Stimulated activated CD4-positive, alpha-beta T cell treated with anti-CD3 and anti-CD28 coated beads, Interleukin-4, amount 100 ng/mL, for 1 hour (primary cell): ENCODE measurements at regions not wholly inside any gene's neighbourhood (a gene's known extent, or its start where the extent isn't known, plus 50 kb on each side); places are given as distances from the start of the nearest gene placed in this dataset.

Experiments used
- DNase-seq: peaks from one replicate; pipeline ENCODE4 v3.0.0-alpha.2; 2020

GRCh38 chr5:141745390-141745789 is 63.4 kb upstream of the ARAP3 start:
- DNase-seq: no peak

GRCh38 chr5:141743866-141744272 is 61.8 kb upstream of the ARAP3 start:
- DNase-seq: no peak

GRCh38 chr5:141742866-141743851 is 61.1 kb upstream of the ARAP3 start:
- no peak for DNase-seq

GRCh38 chr5:141742144-141742543 is 60.1 kb upstream of the ARAP3 start:
- no peak for DNase-seq

- no peak for DNase-seq
Observed at GRCh38 chr5:141740885-141741284, 58.9 kb upstream of the ARAP3 start.

GRCh38 chr5:141737535-141737934 is 55.5 kb upstream of the ARAP3 start:
- DNase-seq: no peak

GRCh38 chr5:141735823-141736222 is 53.8 kb upstream of the ARAP3 start:
- no peak for DNase-seq

- DNase-seq: peak; percentile 18
Observed at GRCh38 chr5:141734501-141735229, 52.6 kb upstream of the ARAP3 start.

GRCh38 chr5:141733198-141733597 is 51.2 kb upstream of the ARAP3 start:
- no peak for DNase-seq

GRCh38 chr5:141732417-141732816 is 50.4 kb upstream of the ARAP3 start:
- DNase-seq: no peak
